HG03457 (cell line): ENCODE measurements at regions not wholly inside any gene's neighbourhood (a gene's known extent, or its start where the extent isn't known, plus 50 kb on each side); places are given as distances from the start of the nearest gene placed in this dataset.

Experiments
- ATAC-seq: cut with Tn5 transposase; IDR thresholded peaks from one replicate; pipeline ENCODE4 v1.9.1; 2021; ENCODE audit warnings: moderate number of reproducible peaks; ENCODE audit not compliant: unreplicated experiment

GRCh38 chr10:7028809-7029166 lies 382.0 kb downstream of the SFMBT2 start:
- no peak for ATAC-seq

- no peak for ATAC-seq
These were observed 382.7 kb downstream of the SFMBT2 start for GRCh38 chr10:7027913-7028808.

GRCh38 chr10:7027237-7027912 lies 383.5 kb downstream of the SFMBT2 start:
- no peak for ATAC-seq

- ATAC-seq, result no peak
These were observed 384.0 kb downstream of the SFMBT2 start for GRCh38 chr10:7026818-7027217.

- no peak for ATAC-seq
These were observed 385.5 kb downstream of the SFMBT2 start for GRCh38 chr10:7025296-7025695.

- no peak for ATAC-seq
These were observed 395.4 kb downstream of the SFMBT2 start for GRCh38 chr10:7015457-7015856.

- ATAC-seq, result no peak
These were observed 396.1 kb downstream of the SFMBT2 start for GRCh38 chr10:7014721-7015120.

GRCh38 chr10:7011994-7012393 lies 398.8 kb downstream of the SFMBT2 start:
- no peak for ATAC-seq

GRCh38 chr10:7008645-7009044 lies 402.2 kb downstream of the SFMBT2 start:
- ATAC-seq, result no peak

GRCh38 chr10:7007600-7008190 lies 403.1 kb downstream of the SFMBT2 start:
- no peak for ATAC-seq

GRCh38 chr10:7006566-7006965 lies 404.3 kb downstream of the SFMBT2 start:
- ATAC-seq, result no peak

GRCh38 chr10:7003831-7004395 lies 406.9 kb downstream of the SFMBT2 start:
- no peak for ATAC-seq

- no peak for ATAC-seq
These were observed 410.8 kb downstream of the SFMBT2 start for GRCh38 chr10:7000061-7000460.

GRCh38 chr10:6999232-6999925 lies 411.5 kb downstream of the SFMBT2 start:
- no peak for ATAC-seq

- no peak for ATAC-seq
These were observed 413.3 kb downstream of the SFMBT2 start for GRCh38 chr10:6997509-6997908.

- no peak for ATAC-seq
These were observed 414.4 kb downstream of the SFMBT2 start for GRCh38 chr10:6996431-6996830.

- ATAC-seq, result no peak
These were observed 415.0 kb downstream of the SFMBT2 start for GRCh38 chr10:6995831-6996230.

- no peak for ATAC-seq
These were observed 415.3 kb upstream of the PRKCQ start for GRCh38 chr10:6995341-6995740.

- no peak for ATAC-seq
These were observed 410.8 kb upstream of the PRKCQ start for GRCh38 chr10:6990891-6991290.

GRCh38 chr10:6988654-6989053 lies 408.6 kb upstream of the PRKCQ start:
- ATAC-seq, result no peak

- ATAC-seq, result no peak
These were observed 407.5 kb upstream of the PRKCQ start for GRCh38 chr10:6987536-6987945.
